Lung (tissue), 11 donors: ENCODE measurements at regions not wholly inside any gene's neighbourhood (a gene's known extent, or its start where the extent isn't known, plus 50 kb on each side); places are given as distances from the start of the nearest gene placed in this dataset.
A peak's percentile ranks its signal among the peaks of the same experiment; 100 is the strongest.

ENCODE experiments used
- ATAC-seq: fragments of 200-7000 bp; cut with Tn5 transposase; one replicate; pipeline ENCODE4 v1.9.1; 2020; ENCODE audit warnings: moderate number of reproducible peaks; ENCODE audit not compliant: insufficient read depth, low FRiP score
- DNase-seq, 3 donors: peaks; one replicate each; pipeline ENCODE4 v3.0.0-alpha.2; 2013 to 2017
- H3K27ac ChIP-seq, 2 donors: one replicate each; pipeline ENCODE4 v1.5.1; 2013; ENCODE audit warnings: mild to moderate bottlenecking in 2 of 2, moderate library complexity in 2 of 2, control low read depth in 1 of 2, inconsistent platforms in 1 of 2, low read depth in 1 of 2, low read length in 1 of 2
- H3K27me3 ChIP-seq, 3 donors: one replicate each; pipeline ENCODE4 v1.5.1; 2013; ENCODE audit warnings: low read length in 2 of 3; ENCODE audit not compliant: control insufficient read depth in 3 of 3, insufficient read depth in 3 of 3
- H3K36me3 ChIP-seq, 4 donors: one replicate each; pipeline ENCODE4 v1.5.1; 2013; ENCODE audit warnings: low read length in 4 of 4, mild to moderate bottlenecking in 1 of 4, moderate library complexity in 1 of 4; ENCODE audit not compliant: control insufficient read depth in 4 of 4, insufficient read depth in 4 of 4
- H3K4me1 ChIP-seq, 5 donors: one replicate each; pipeline ENCODE4 v1.5.1; 2013; ENCODE audit warnings: low read length in 5 of 5, mild to moderate bottlenecking in 2 of 5, moderate library complexity in 1 of 5; ENCODE audit not compliant: control insufficient read depth in 5 of 5, insufficient read depth in 5 of 5
- H3K4me3 ChIP-seq: one replicate; pipeline ENCODE4 v1.5.1; 2013; ENCODE audit warnings: mild to moderate bottlenecking, control low read depth, moderate library complexity
- H3K9ac ChIP-seq, 2 donors: one replicate each; pipeline ENCODE4 v1.5.1; 2013; ENCODE audit warnings: low read length in 2 of 2, control low read depth in 1 of 2; ENCODE audit not compliant: insufficient read depth in 1 of 2
- H3K9me3 ChIP-seq, 4 donors: one replicate each; pipeline ENCODE4 v1.5.1; 2013; ENCODE audit warnings: low read length in 3 of 4, mild to moderate bottlenecking in 1 of 4, moderate library complexity in 1 of 4; ENCODE audit not compliant: control insufficient read depth in 4 of 4, insufficient read depth in 3 of 4
- WGBS, 2 donors: extraction: QIAGEN DNeasy Blood & Tissue Kit; methylation state at CpG; one replicate each; pipeline ENCODE4 v1.1.7; 2013; 5-methylcytosine and 5-hydroxymethylcytosine counted together
- TF ChIP-seq, protein P1 (sequence below): IDR thresholded peaks from 2 replicates; pipeline ENCODE4 v1.5.1; 2012; ENCODE audit warnings: mild to moderate bottlenecking; ENCODE audit errors: control extremely low read depth, extremely low read depth
- donor health status: control.
- donor health status: control.
- donor health status: Bipolar disorder and iron deficiency.
- donor health status: healthy.
- donor health status: DM: yes; HTN: yes; CAD: no.

DNA sequence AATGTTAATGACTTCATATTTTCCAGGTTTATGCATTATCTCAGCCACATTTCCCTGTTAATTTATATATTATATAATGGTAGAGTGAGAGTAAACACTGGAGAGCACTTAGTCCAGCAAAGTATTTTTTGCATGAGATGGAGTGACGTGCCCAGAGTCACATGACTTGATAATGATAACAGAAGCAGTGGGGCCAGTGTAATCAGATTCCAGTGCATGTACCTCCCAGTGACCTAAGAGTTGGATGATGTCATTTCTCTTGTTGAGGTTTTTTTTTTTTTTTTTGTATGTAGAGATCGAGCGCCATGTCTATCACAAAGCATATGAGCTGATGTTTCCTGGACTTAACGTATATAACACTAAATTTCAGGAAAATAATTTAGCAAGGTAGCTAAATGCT lies 375.3 kb downstream of the CNTN6 start:
- Histone ChIP-seq H3K4me1 (no peaks in the 10 kb centered on the region), H3K9ac (no peak overlapping the region), H3K4me3 (no peak overlapping the region), H3K27me3 (no peaks in the 10 kb centered on the region), H3K9me3 (no peaks in the 10 kb centered on the region), H3K27ac (no peak overlapping the region), H3K36me3 (no peaks in the 10 kb centered on the region)
- 74 to 82% methylated on average over 4 of the region's 4 CpGs for WGBS, 2 donors
- TF ChIP-seq, protein P1, sequence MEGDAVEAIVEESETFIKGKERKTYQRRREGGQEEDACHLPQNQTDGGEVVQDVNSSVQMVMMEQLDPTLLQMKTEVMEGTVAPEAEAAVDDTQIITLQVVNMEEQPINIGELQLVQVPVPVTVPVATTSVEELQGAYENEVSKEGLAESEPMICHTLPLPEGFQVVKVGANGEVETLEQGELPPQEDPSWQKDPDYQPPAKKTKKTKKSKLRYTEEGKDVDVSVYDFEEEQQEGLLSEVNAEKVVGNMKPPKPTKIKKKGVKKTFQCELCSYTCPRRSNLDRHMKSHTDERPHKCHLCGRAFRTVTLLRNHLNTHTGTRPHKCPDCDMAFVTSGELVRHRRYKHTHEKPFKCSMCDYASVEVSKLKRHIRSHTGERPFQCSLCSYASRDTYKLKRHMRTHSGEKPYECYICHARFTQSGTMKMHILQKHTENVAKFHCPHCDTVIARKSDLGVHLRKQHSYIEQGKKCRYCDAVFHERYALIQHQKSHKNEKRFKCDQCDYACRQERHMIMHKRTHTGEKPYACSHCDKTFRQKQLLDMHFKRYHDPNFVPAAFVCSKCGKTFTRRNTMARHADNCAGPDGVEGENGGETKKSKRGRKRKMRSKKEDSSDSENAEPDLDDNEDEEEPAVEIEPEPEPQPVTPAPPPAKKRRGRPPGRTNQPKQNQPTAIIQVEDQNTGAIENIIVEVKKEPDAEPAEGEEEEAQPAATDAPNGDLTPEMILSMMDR: no peak
- no peak for ATAC-seq
- peak in 1 of 3 donors; percentile 4 for DNase-seq

DNA sequence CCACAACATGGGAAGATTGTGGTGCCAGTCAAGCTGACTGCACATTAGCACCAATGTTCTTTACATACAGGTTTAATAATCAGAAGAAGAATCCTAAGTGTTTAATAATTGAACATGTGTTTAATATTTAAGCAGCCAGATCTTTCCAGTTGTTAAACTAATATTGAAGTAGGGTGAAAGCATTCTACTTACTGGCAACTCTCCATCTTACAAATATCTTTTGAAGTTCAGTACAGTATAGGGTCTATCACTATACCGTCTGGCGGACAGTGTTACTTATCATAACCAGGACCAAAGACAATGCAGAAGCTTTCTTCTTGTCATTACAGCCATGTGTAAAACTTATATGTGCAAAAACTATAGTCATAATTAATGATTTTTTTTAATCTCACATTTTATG lies 376.4 kb downstream of the CNTN6 start:
- H3K36me3 ChIP-seq: no peaks in the 10 kb centered on the region
- WGBS, 2 donors: 74 to 79% methylated on average over 2 of the region's 2 CpGs
- no peaks in the 10 kb centered on the region for H3K9me3 ChIP-seq
- no peak for ATAC-seq
- peak in 1 of 3 donors; percentile 28 for DNase-seq
- no peak overlapping the region for H3K9ac ChIP-seq
- no peaks in the 10 kb centered on the region for H3K4me1 ChIP-seq
- TF ChIP-seq, protein P1: no peak
- no peak overlapping the region for H3K27ac ChIP-seq
- no peaks in the 10 kb centered on the region for H3K27me3 ChIP-seq
- no peak overlapping the region for H3K4me3 ChIP-seq

DNA sequence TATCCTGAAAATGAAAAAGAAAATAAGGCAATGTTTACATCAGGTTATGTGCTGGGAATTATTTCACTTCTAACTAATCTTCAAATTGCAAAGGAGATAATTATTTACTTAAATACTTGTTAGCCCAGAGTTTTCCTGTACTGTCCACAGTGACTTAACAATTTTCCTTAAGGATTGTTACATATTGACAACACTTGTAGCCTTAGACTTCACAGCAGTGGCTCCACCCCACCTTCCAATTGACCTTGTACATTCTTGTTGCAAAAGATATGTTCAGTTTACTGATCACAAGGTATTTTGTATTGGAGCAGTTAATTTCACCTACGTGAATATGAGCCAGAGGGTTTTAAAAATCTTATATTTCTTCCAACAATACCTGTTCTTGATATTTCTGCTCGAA lies 376.9 kb downstream of the CNTN6 start:
- Histone ChIP-seq H3K36me3 (no peaks in the 10 kb centered on the region), H3K27ac (no peak overlapping the region), H3K4me1 (no peaks in the 10 kb centered on the region), H3K27me3 (no peaks in the 10 kb centered on the region), H3K9ac (no peak overlapping the region), H3K4me3 (no peak overlapping the region), H3K9me3 (no peaks in the 10 kb centered on the region)
- no peak for DNase-seq
- 52 to 65% methylated on average over 2 of the region's 2 CpGs for WGBS, 2 donors
- ATAC-seq: no peak
- TF ChIP-seq, protein P1: no peak

DNA sequence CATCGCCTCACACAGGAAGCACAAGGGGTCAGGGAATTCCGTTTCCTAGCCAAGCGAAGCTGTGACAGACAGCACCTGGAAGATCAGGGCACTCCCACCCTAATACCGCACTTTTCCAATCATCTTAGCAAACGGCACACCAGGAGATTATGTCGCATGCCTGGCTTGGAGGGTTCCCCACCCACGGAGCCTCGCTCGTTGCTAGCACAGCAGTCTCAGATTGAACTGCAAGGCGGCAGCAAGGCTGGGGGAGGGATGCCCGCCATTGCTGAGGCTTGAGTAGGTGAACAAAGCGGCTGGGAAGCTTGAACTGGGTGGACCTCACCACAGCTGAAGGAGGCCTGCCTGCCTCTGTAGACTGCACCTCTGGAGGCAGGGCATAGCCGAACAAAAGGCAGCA lies 384.8 kb downstream of the CNTN6 start:
- Histone ChIP-seq H3K27ac (no peak overlapping the region), H3K4me1 (no peaks in the 10 kb centered on the region), H3K4me3 (no peak overlapping the region), H3K36me3 (no peaks in the 10 kb centered on the region), H3K9ac (no peak overlapping the region), H3K27me3 (no peaks in the 10 kb centered on the region), H3K9me3 (no peaks in the 10 kb centered on the region)
- ATAC-seq (no peak), DNase-seq (no peak)
- 91 to 93% methylated on average over 13 of the region's 13 CpGs for whole genome bisulfite sequencing, 2 donors
- TF ChIP-seq, protein P1: no peak
